Subcutaneous abdominal adipose tissue (tissue), 5 donors: ENCODE measurements at regions not wholly inside any gene's neighbourhood (a gene's known extent, or its start where the extent isn't known, plus 50 kb on each side); places are given as distances from the start of the nearest gene placed in this dataset.

ENCODE experiments used
- H3K27ac ChIP-seq: one replicate; pipeline ENCODE4 v1.7.0; 2013; ENCODE audit warnings: low read depth, mild to moderate bottlenecking, inconsistent platforms, low read length, moderate library complexity
- H3K27me3 ChIP-seq, 5 donors: one replicate each; pipeline ENCODE4 v1.7.0; 2013; ENCODE audit warnings: low read length in 5 of 5, inconsistent platforms in 1 of 5; ENCODE audit not compliant: control insufficient read depth in 5 of 5, insufficient read depth in 4 of 5
- H3K36me3 ChIP-seq, 5 donors: one replicate each; pipeline ENCODE4 v1.7.0; 2013; ENCODE audit warnings: low read length in 5 of 5; ENCODE audit not compliant: control insufficient read depth in 5 of 5, insufficient read depth in 5 of 5
- H3K4me1 ChIP-seq, 5 donors: one replicate each; pipeline ENCODE4 v1.7.0; 2013; ENCODE audit warnings: low read length in 5 of 5, mild to moderate bottlenecking in 3 of 5, moderate library complexity in 1 of 5; ENCODE audit not compliant: control insufficient read depth in 5 of 5, insufficient read depth in 5 of 5
- H3K4me3 ChIP-seq, 5 donors: one replicate each; pipeline ENCODE4 v1.7.0; 2013; ENCODE audit warnings: low read length in 5 of 5, low read depth in 1 of 5
- H3K9ac ChIP-seq, 5 donors: one replicate each; pipeline ENCODE4 v1.7.0; 2013; ENCODE audit warnings: low read length in 5 of 5, mild to moderate bottlenecking in 4 of 5, moderate library complexity in 3 of 5
- H3K9me3 ChIP-seq, 5 donors: one replicate each; pipeline ENCODE4 v1.7.0; 2013; ENCODE audit warnings: low read length in 5 of 5; ENCODE audit not compliant: control insufficient read depth in 5 of 5
- donor health status: healthy.
- donor health status: healthy.
- donor health status: healthy.
- donor health status: healthy.
- donor health status: healthy.

DNA sequence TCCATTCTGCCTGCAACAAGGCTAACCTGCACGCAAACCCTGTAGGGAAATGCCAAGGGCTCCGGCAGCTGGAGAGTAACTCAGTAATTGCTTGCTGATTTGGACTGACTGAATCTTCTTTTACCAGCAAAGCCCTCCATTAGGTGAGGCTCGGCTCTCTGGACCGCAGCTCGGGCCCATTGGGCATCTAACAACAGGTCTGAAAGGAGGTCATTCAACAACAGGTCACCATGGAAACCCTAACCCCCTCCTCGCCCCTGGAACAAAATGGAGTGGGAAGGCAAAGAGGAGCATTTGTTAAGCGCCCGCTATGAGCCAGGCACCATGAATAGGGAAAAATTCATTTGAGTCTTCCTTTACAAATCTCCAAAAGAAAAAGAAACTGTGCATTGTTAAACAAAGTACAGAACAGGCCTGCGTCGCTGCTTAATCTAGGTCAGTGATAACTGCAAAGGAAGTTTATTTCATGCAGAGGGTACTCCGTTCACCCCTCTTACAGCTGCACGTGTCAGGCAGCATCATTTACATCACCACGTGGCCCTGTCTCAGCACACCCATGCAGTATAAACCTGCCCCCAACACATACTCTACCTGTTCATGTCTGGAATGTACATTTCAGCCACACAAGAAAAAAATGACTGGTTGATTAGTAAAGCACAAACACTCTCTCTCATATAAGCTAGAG is 248.8 kb upstream of the NEBL start:
- H3K27me3 ChIP-seq = no peaks in the 10 kb centered on the region
- no peaks in the 10 kb centered on the region for H3K9me3 ChIP-seq
- no peak overlapping the region for H3K9ac ChIP-seq
- no peak overlapping the region for H3K4me3 ChIP-seq
- H3K27ac ChIP-seq = no peak overlapping the region
- no peaks in the 10 kb centered on the region for H3K36me3 ChIP-seq
- no peaks in the 10 kb centered on the region for H3K4me1 ChIP-seq

DNA sequence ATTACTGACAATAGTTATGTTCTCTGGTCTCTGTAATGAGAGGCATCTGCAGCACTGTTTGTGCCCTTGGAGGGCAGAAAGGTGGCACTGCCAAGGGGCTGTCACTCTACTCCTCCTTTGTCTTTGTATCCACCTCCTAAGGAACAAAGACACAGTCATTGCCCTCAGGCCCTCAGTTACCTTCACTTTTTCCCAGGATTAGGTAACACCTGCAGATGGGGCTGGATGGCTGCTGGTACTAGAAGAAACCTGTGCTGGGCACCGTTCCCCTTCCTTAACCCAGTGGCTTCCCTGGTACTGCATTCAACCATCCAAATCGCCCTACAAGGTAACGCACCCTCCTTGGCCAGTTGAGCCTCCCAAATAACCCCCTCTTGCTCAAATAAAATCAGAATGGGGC is 246.9 kb upstream of the NEBL start:
- H3K4me3 ChIP-seq = no peak overlapping the region
- no peak overlapping the region for H3K9ac ChIP-seq
- H3K27me3 ChIP-seq = no peaks in the 10 kb centered on the region
- H3K27ac ChIP-seq = no peak overlapping the region
- H3K36me3 ChIP-seq = no peaks in the 10 kb centered on the region
- H3K9me3 ChIP-seq = no peaks in the 10 kb centered on the region
- no peaks in the 10 kb centered on the region for H3K4me1 ChIP-seq

DNA sequence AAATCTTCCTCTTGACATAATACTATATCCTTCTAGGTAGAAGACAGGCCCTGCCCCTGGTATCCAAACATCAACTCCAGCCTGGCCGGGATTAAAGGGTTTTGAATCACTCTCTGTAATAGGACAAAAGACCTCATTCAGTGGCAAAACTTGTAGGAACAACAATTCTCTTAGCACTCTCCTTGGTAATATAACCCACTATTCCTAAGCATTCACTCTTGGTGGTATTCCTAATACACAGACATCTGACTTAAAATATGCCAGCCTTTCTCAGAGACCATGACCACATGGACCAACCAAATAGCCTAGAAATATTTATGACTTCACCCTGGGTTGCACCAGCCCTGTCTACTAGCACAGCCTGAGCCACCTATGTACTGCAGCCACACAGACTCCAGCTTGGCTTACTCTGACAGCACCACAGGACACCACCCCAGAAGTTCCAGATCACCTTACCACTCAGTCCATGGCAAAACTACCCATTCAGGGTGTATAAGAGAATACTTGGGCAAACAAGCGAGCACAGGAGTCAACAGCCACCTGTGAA is 244.9 kb upstream of the NEBL start:
- no peak overlapping the region for H3K9ac ChIP-seq
- no peaks in the 10 kb centered on the region for H3K9me3 ChIP-seq
- H3K4me1 ChIP-seq = no peaks in the 10 kb centered on the region
- H3K27me3 ChIP-seq = peaks cover 0 to 6% (median 0%) of the 10 kb centered on the region in 5 donors
- H3K4me3 ChIP-seq = no peak overlapping the region
- no peaks in the 10 kb centered on the region for H3K36me3 ChIP-seq
- no peak overlapping the region for H3K27ac ChIP-seq

DNA sequence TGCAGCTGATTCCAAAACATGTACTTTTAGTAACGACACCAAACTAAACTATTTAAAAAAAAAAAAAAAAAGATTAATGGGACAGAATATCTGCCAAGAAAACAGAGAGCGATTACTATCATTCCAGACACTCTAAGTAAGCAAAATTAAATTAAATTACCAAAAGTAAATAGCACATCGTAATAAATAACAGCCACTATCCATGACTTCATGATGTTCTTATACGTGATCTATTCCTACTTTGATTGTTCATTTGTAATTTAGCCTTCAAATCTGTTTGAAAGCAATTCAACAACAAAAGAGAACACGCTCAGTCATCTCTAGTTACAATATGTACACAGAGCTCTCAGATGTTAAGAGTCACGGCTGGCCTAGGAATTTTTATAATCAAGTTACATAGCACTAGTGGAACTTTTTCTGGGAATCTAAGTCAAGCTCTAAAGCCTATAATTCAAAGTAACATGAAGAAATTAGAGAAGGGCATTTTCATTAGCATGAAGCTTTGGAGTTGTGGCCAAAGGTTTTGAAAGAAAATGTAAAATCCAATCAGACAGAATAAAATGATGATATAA is 241.7 kb upstream of the NEBL start:
- no peaks in the 10 kb centered on the region for H3K4me1 ChIP-seq
- no peaks in the 10 kb centered on the region for H3K9me3 ChIP-seq
- no peaks in the 10 kb centered on the region for H3K36me3 ChIP-seq
- H3K27ac ChIP-seq = no peak overlapping the region
- H3K4me3 ChIP-seq = no peak overlapping the region
- H3K9ac ChIP-seq = no peak overlapping the region
- H3K27me3 ChIP-seq = peaks cover 0 to 12% (median 0%) of the 10 kb centered on the region in 5 donors

DNA sequence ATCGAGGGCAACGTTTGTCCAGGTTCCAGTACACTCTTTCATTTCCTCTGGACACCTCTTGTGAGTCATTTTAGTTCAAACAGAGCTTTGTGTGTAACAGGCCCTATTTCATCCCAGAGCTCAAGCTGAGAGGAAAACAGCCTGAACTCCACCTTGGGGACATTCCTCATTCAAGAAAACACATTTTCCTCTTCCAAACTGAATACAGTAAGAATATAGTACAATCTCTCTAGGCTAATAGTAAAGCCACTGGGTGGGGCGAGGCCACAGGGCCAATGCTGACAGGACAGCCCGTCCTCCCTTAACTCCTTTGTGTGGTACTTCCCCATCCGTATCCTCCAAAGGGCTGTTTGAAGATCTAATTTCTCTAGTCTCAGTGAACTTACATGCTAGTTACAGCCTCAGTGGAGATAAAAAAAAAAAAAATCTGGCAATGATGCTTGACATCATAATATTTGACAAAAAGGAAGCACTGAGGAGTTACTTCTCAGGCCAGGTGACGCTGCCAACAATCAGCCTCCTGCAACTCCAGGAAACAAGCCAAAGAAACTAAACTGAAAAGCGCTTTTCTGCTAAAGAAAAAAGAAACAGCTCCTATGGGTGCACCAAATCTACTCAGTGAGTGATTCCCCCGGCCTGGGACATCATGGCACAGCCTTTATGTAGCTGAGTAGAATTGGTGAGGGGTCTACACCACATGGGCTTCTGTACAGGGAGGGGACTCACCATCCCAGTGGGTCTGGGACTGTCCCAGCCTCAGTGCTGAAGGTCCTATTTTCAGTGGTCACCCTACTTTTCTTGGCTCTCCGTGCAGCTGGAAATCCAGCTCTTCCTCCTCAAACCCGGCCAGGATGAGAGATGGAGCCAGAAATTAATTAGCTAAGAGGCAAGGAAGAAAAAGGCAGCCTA is 238.2 kb upstream of the NEBL start:
- Histone ChIP-seq H3K4me1 (no peaks in the 10 kb centered on the region), H3K27me3 (peaks cover 0 to 12% (median 0%) of the 10 kb centered on the region in 5 donors), H3K27ac (no peak overlapping the region), H3K36me3 (no peaks in the 10 kb centered on the region), H3K9ac (no peak overlapping the region), H3K9me3 (no peaks in the 10 kb centered on the region), H3K4me3 (no peak overlapping the region)

DNA sequence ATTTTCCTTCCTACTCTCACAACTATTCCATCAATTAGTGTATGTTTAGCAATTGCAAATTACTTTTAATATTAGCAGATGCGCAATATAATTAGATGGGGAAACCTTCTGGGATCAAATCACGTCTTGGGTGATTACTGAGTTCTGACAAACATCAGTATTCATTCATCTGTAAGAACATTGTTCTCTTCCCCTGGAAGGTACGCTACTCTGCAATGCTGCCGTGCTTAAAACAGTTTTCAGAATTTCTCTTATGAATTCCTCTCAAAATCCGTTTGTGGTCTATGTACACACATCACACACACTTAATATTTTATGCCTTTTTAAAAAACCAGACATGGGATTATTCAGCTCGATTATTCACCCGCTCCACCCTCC is 237.5 kb upstream of the NEBL start:
- H3K4me3 ChIP-seq = no peak overlapping the region
- no peak overlapping the region for H3K27ac ChIP-seq
- no peaks in the 10 kb centered on the region for H3K9me3 ChIP-seq
- no peaks in the 10 kb centered on the region for H3K4me1 ChIP-seq
- no peaks in the 10 kb centered on the region for H3K36me3 ChIP-seq
- H3K27me3 ChIP-seq = peaks cover 0 to 12% (median 0%) of the 10 kb centered on the region in 5 donors
- H3K9ac ChIP-seq = no peak overlapping the region

DNA sequence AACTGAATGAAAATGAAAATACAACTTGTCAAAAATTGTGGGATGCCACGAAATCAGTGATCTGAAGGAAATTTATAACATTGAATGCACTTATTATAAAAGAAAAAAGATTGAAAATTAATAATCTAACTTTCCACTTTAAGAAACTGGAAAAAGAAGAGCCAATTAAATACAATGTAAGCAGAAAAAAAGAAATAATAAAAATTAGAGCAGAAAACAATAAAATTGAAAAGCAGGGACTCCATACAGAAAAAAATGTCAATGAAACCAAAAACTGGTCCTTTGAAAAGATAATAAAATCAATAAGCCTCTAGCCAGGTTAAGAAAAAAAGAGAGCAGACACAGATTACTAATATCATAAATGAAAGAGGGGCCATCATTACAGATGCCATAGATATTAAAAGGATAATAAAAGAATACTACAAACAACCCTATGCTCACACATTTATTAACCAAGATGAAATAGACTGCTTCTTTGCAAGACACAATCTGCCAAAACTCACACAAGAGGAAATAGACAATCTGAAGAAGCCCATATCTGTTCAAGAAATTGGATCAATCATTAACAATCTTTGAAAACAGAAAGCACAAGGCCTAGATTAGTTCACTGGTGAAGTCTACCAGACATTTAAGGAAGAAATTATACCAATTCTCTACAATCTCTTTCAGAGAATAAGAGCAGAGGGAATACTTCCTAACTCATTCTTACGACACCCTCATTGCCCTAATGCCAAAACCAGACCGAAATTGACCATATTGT is 233.8 kb upstream of the NEBL start:
- Histone ChIP-seq H3K27me3 (peaks cover 0 to 3% (median 0%) of the 10 kb centered on the region in 5 donors), H3K4me1 (no peaks in the 10 kb centered on the region), H3K36me3 (no peaks in the 10 kb centered on the region), H3K9me3 (no peaks in the 10 kb centered on the region), H3K27ac (no peak overlapping the region), H3K9ac (no peak overlapping the region), H3K4me3 (no peak overlapping the region)

DNA sequence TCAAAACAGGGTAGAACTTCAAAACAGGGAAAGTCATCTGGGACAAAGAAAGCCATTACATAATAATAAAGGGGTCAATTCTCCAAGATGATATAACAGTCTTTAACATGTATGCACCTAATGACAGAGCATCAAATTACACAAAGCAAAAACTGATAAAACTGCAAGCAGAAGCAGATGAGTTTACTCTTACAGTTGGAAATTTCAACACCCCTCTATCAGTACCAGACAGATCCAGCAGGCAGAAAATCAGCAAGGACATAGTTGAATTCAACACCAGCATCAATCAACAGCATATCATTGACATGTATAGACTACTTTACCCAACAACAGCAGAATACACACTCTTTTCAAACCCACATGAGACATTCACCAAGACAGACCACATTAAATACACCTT is 233.0 kb upstream of the NEBL start:
- Histone ChIP-seq H3K9me3 (no peaks in the 10 kb centered on the region), H3K27ac (no peak overlapping the region), H3K4me3 (no peak overlapping the region), H3K4me1 (no peaks in the 10 kb centered on the region), H3K36me3 (no peaks in the 10 kb centered on the region), H3K27me3 (peaks cover 0 to 1% (median 0%) of the 10 kb centered on the region in 5 donors), H3K9ac (no peak overlapping the region)

DNA sequence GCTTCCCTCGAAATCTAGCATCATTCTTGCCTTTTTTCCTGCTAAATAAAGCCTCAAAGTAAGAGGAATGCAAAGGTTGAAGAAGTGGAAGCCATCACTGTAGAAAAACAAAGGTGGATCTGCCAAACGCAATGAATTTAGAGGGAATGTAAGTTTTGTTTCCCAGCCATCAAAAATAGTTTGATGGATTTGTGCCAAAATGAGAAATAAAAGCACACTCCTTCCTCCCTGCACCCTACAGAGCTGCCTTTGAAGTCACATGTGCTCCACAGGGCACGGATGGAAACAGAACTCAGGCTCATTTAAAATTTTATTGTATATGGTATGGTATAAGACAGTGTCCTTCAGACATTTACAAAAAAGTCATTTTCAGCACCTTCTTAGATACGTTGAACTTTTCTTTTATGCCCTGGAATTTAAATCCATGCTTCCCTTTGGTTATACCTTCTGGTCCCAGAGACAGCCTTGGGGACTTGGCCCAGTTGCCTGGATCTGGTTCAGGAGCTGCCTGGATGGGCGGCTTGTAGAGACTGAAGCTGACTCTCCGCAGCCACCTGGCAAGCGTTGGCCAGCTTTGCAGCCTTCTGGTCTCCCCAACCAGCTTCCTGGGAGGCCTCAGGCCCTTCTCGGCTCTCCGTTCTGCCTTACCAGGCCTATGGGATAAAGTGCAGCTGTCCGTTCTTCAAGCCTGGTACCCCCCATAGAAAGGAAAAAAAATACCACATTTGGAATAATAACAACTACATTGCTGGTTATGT is 228.5 kb upstream of the NEBL start:
- Histone ChIP-seq H3K9me3 (no peaks in the 10 kb centered on the region), H3K4me3 (no peak overlapping the region), H3K27me3 (no peaks in the 10 kb centered on the region), H3K36me3 (no peaks in the 10 kb centered on the region), H3K27ac (no peak overlapping the region), H3K4me1 (no peaks in the 10 kb centered on the region), H3K9ac (no peak overlapping the region)
